DMS 273 (cell line): ENCODE measurements at regions not wholly inside any gene's neighbourhood (a gene's known extent, or its start where the extent isn't known, plus 50 kb on each side); places are given as distances from the start of the nearest gene placed in this dataset.
"Not testable (repeated sequence)": the region's sequence is repeated elsewhere in the genome, so short reads cannot be mapped to it uniquely, and the experiment has no call there.

ENCODE experiments used
- DNase-seq: peaks from one replicate; lab custom pipeline; 2025; ENCODE audit not compliant: unreplicated experiment; lab: John Stamatoyannopoulos, UW

DNA sequence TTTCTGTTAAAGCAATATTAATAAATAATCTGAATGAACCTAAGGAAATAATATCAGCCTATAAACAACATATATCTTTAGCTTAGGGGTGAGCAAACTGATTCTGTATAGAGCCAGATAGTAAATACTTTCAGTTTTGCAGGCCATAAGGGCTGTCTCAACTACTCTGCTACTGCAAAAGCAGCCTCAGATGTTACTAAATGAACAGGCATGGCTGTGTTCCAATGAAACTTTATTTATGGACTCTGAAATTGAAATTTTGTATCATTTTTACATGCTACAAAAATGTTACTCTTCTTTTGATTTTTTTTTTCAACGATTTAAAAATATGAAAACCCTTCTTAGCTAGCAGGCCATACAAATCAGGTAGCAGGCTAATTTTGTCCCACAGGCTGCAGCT, 212.8 kb upstream of the PRICKLE2 start:
- no peak for DNase-seq

GRCh38 chr3:64437131-64437530, 211.9 kb upstream of the PRICKLE2 start:
- no peak for DNase-seq

DNA sequence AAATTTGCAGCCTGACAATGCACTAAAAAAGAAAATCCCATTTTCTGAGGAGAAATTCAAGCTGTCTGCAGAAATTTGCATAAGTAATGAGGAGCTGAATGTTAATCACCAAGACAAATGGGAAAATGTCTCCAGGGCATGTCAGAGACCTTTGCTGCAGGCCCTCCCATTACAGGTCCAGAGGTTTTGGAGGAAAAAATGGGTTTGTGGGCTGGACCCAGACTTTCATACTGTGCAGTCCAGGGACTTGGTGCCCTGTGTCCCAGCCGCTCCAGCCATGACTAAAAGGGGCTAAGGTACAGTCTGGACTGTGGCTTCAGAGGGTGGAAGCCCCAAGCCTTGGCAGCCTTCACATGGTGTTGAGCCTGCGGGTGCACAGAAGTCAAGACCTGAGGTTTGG, 209.8 kb upstream of the PRICKLE2 start:
- not testable (repeated sequence) for DNase-seq

GRCh38 chr3:64432870-64433269, 207.6 kb upstream of the PRICKLE2 start:
- no peak for DNase-seq

DNA sequence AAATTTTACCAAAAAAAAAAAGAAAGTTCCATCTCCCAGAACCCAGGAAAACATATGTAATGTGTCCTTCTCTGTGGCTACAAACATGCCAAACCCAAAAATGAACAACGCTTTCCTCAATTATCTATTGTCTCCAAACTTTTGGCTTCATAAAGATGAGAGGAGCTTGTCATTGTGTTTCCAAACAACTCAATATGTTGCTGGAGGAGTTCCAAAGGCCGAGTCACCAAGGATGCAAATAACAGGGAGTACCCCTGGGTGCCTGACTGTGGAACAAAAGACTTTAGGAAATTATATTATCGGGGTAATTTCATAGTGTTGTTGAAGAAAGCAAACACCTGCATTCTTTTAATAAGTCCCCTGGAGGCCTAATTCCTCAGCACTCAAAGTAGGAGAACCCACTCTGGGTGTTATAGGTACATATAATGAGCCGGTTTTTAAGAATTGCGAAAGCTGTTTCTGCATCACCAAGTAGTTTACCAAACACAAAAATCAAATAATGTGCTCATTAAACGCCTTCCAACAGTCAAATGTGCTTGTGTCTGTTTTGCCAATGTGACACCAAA, 206.3 kb upstream of the PRICKLE2 start:
- DNase-seq, result peak; percentile 3

GRCh38 chr3:64427671-64428070, 202.4 kb upstream of the PRICKLE2 start:
- no peak for DNase-seq

DNA sequence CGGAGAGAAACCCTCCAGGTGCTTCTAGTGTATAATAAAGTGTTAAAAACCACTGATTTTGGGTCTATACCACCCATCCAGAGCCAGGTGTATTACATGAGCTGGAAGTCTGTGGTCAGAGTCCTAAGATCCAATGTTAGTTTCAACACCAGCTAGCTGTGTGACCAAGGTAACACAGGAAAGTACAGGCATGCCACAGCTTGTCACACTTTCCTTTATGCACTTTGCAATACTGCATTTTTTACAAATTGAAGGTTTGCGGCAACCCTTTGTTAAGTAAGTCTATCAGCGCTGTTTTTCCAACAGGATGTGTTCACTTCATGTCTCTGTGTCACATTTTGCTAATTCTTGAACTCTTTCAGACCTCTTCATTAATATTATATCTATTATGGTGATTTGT, 201.3 kb upstream of the PRICKLE2 start:
- no peak for DNase-seq

DNA sequence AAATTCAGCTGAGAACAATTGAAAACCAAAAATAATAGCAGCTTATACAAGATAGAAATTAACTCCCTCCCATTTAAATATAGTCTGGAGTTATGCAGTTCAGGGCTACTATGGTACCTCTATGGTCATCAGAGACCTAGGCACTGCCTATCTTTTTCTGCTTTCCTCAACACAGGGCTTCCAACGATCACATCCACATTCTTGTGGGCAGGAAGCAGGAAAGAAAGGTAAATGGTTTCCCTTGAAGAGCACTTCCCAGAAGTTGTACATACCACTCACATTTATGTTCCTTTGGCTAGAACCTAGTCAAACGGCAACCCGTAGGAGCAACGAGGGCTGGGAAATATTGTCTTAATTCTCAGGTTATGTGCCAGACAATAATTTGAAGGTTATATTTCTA, 197.7 kb upstream of the PRICKLE2 start:
- no peak for DNase-seq

GRCh38 chr3:64422192-64422591, 196.9 kb upstream of the PRICKLE2 start:
- peak; percentile 30 for DNase-seq

GRCh38 chr3:64417816-64418215, 192.6 kb upstream of the PRICKLE2 start:
- no peak for DNase-seq

DNA sequence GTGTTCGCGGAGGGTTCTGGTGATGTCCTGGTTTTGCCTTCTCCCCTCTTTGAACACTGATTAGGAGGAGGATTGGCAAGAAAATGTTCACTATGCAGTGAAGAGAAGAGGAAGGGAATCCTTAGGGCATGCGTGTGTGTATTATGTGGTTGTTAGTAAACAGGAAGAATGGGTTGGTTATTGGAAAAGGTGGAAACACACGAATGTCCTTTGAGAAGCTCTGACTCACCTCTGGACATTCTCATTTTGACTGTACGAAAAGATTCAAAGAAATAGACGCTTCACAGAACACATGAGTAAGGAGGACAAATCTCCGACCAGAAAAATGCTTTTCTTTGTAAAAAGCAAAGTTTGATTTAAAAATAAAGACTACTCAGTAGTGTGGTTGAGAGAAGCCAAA, 188.8 kb upstream of the PRICKLE2 start:
- no peak for DNase-seq

DNA sequence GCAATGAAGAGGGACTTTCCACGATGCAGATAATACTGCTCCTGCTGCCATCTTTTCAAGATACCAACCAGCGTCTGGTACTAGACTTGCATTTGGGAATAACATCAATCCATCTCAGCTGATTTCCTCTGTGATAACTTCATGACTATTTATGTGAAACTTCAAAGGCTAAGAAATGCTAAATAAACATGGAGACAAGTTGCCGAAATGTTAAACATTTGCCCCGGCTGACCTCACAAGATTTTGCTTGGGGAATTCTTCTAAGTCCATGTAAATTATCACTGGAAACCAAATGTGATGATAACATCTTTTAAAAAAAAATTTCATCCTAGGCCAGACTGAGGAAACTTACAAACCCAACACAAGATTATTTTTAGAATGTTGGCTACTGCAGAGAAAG, 185.8 kb upstream of the PRICKLE2 start:
- no peak for DNase-seq

DNA sequence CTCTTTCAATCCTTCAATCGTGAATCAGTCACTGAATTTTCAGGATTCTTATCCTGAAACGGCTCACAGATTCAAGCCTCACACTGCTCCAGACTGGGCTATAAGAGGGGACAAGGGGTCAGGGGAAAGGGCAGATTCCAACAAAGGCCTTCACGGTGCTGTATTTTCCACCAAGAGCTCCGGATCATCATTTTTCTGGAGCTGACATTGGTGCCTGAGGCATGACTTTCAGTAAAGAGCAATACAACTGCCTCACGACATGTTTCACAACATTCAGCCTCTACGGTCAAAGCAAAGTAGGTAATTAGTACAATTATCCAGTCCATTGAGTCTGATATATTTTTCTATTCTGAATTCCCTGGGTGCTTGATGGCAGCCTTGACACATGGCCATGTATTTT, 185.0 kb upstream of the PRICKLE2 start:
- DNase-seq, result no peak

DNA sequence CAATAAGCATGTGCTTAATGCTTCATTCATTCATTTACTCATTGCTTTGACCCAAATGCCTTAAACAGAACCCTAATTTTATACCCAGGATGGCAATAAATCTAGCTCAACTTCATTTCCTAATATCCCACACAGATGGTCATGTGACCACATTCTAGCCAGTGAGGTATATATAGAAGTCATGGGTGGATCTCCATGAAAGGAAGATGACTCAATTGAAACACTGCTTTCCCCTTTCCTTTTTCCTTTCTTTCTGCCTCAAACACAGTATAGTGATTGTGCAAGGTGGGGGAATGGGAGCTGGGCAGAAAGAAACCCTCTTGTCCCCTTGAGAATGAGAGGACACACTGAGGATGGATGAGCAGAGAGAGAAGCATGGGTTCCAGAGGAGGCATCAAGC, 183.5 kb upstream of the PRICKLE2 start:
- DNase-seq, result no peak

GRCh38 chr3:64406271-64406670, 181.0 kb upstream of the PRICKLE2 start:
- no peak for DNase-seq

GRCh38 chr3:64405211-64405835, 180.1 kb upstream of the PRICKLE2 start:
- peak; percentile 5 for DNase-seq

GRCh38 chr3:64400706-64401105, 175.4 kb upstream of the PRICKLE2 start:
- no peak for DNase-seq

GRCh38 chr3:64399205-64399800, 174.0 kb upstream of the PRICKLE2 start:
- DNase-seq, result peak; percentile 79

- DNase-seq, result no peak
Measured at GRCh38 chr3:64398476-64398875, 173.2 kb upstream of the PRICKLE2 start.

- DNase-seq, result no peak
Measured at GRCh38 chr3:64398006-64398405, 172.7 kb upstream of the PRICKLE2 start.

DNA sequence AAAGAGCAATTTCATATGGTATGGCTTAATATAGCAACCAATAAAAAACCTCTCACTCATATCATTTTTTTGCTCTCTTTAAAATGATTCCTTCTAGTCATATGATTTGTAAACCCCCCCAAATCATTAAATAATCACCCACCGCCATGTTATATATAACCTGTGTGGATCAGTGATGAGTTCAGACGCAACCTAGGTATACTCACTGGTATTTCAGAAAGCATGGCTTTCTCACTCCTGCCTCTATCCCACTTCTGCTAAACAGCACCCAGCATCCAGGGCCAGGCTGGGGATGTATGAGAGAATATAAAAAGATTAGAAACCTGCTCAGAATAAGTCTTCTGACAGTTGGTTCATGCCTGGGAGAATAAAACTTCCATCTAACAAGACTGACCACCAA, 172.3 kb upstream of the PRICKLE2 start:
- DNase-seq, result no peak

DNA sequence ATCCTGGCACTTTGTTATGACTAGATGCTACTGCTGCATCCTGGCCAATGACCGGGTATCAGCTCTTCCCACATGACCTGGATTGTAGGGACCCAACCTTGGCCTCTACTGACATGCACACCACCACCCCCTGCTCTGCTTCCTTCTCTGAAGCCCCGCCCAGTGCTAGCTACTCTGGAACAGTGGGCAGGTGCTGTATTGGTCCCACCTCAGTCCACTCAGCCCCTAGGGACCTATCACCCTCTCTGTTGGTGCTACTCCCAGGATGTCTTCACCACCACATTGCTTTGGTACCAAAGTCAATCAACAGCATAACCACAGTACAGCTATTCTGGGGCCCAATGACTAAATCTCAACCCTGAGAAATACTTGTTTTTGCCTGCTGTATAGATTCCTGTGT, 170.2 kb upstream of the PRICKLE2 start:
- DNase-seq, result no peak

GRCh38 chr3:64393193-64393592, 167.9 kb upstream of the PRICKLE2 start:
- DNase-seq, result no peak
